Heart left ventricle (tissue), 13 donors: ENCODE measurements at regions not wholly inside any gene's neighbourhood (a gene's known extent, or its start where the extent isn't known, plus 50 kb on each side); places are given as distances from the start of the nearest gene placed in this dataset.
"Not testable (repeated sequence)": the region's sequence is repeated elsewhere in the genome, so short reads cannot be mapped to it uniquely, and the experiment has no call there.

Experiments
- CTCF ChIP-seq, 12 donors: fragments of 200-600 bp; sonication (generic) in 4 of 12; IDR thresholded peaks; one replicate each; pipeline versions ENCODE4 v1.5.0 to v1.8.0; 2018 to 2022; ENCODE audit warnings: antibody characterized with exemption in 12 of 12, mild to moderate bottlenecking in 5 of 12
- POLR2A ChIP-seq, 2 donors: fragments of 450-650 bp; IDR thresholded peaks; one replicate each; pipeline ENCODE4 v1.6.1; 2017; ENCODE audit warnings: antibody characterized with exemption in 2 of 2, mild to moderate bottlenecking in 2 of 2, moderate library complexity in 2 of 2
- donor health status: ischemic (EF 13 %, LVEDD 7.1; RV severe dilation, severe dysfunction).
- donor health status: DM: no; HTN: yes; CAD: no.
- donor health status: DM: no; HTN: no; CAD: no.
- donor health status: ischemic (EF 25% LVEDD 6.9; RV normal size, moderate dysfunction).
- donor health status: ischemic (EF 25% LVEDD 5.7; RV mildly dilated, moderate dysfunction).
- donor health status: ischemic (EF 35%, LVEDD 5.7; RV mildly dilated, moderate dysfunction).
- donor health status: nonischemic (EF 11% LVEDD 7.7; RV severe dilation, severe dysfunction).
- donor health status: DM: yes; HTN: yes; CAD: no.
- donor health status: PGD.
- donor health status: ischemic (EF 29% LVEDD 5.4; RV normal size, mild dysfunction).
- donor health status: nonischemic (EF 23%, LVEDD 6.1; RV moderate dilation, normal function).

- TF ChIP-seq POLR2A, CTCF (IDR thresholded peaks at IDR 0.05): not testable (repeated sequence)
Observed at GRCh38 chr1:199032479-199032878, 393.6 kb downstream of the PTPRC start.
